GM23248 (cell line): ENCODE measurements at regions not wholly inside any gene's neighbourhood (a gene's known extent, or its start where the extent isn't known, plus 50 kb on each side); places are given as distances from the start of the nearest gene placed in this dataset.

Experiments
- EZH2 ChIP-seq: fragments of 200-600 bp; sonication (generic); IDR thresholded peaks from 2 replicates; pipeline ENCODE4 v1.6.1; 2018; ENCODE audit warnings: antibody characterized with exemption, mild to moderate bottlenecking; ENCODE audit not compliant: insufficient read depth, poor library complexity, severe bottlenecking
- EZH2phosphoT487 ChIP-seq: fragments of 200-600 bp; sonication (generic); IDR thresholded peaks from 2 replicates; pipeline ENCODE4 v1.6.1; 2018; ENCODE audit warnings: antibody characterized with exemption, moderate library complexity, mild to moderate bottlenecking, low read depth; ENCODE audit not compliant: insufficient read depth

- TF ChIP-seq EZH2phosphoT487 (no peak), EZH2 (no peak)
These were observed 296.6 kb downstream of the TTLL7 start for GRCh38 chr1:83702356-83702755.
